GM21786 (cell line): ENCODE measurements at regions not wholly inside any gene's neighbourhood (a gene's known extent, or its start where the extent isn't known, plus 50 kb on each side); places are given as distances from the start of the nearest gene placed in this dataset.

Experiments used
- ATAC-seq: cut with Tn5 transposase; IDR thresholded peaks from one replicate; pipeline ENCODE4 v1.9.1; 2021; ENCODE audit not compliant: unreplicated experiment

DNA sequence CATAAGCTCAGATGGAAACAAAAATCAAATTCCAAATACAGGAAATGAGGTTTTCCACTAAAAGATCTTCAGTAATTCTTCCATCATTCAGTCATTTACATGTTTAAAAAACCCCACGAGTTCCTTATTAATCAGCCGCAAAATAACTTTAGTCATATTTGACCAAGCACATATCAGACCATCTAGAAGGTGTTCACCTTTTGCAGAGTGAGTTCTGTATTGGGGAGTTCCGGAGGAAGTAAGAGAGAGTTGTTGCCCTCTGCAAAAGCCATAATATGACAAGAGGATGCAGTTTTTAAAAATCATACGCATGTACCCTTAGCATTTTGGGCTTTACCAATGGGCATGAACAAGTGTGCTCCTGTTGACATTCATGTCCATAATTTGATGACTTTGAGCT lies 61.6 kb downstream of the CCR1 start:
- no peak for ATAC-seq

- no peak for ATAC-seq
Observed at GRCh38 chr3:46146021-46146420, 62.1 kb downstream of the CCR1 start.

DNA sequence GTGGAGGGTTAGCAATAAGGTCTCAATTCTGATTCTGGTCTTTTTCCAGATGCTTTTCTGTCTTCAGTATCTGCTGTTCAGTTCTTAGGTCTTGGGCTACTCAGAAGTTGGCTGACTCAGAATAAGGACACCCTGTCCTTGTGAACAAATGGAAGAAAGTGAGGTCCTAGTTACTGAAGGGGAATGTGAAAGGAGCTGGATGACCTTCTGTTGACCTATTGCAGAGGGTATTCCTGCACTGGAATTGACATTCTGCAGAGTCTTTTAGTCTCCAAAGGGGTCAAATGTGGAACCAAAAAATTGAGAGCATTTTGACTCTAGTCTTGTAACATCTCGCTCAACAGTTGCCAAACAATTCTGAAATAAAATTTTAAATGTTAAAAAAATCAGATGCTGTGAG lies 63.0 kb downstream of the CCR1 start:
- no peak for ATAC-seq

- ATAC-seq: no peak
Observed at GRCh38 chr3:46143951-46144473, 64.1 kb downstream of the CCR1 start.

DNA sequence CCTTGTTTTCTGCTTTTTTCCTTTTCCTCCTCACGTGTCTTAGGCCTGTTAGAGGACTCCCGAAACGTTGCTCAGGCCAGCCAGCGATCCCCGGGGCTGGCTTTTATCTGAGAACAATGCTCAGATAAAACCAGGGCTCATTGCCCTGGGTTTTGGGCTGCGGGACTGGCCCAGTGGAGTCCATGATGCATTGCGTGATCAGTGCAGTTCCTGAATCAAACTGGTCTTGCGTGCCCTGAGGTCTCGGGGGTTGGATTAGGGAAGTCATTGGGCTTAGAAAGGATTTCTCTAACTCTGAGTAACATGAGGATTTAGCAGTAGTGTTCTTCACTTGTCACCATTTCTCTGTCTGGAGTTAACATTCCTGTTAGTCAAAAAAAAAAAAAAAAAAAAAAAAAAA lies 66.3 kb downstream of the CCR1 start:
- ATAC-seq: no peak

DNA sequence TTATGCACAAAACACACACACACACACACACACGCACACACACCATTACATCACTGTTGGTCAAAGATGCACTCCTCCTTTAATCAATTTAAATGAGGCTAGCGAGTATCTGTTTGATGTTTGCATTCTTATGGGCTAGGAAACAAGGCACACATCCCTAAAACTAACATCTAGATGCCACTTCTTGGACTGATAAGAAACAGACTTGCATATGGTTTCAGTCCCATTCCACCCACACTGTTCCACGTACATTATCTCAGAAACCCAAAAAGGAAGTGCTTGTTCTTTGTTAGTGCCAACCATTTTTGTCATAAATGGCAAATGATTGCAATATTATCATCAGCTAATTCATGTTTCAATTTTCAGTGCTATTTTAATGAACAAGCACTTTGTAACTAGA lies 69.5 kb downstream of the CCR1 start:
- ATAC-seq: no peak

DNA sequence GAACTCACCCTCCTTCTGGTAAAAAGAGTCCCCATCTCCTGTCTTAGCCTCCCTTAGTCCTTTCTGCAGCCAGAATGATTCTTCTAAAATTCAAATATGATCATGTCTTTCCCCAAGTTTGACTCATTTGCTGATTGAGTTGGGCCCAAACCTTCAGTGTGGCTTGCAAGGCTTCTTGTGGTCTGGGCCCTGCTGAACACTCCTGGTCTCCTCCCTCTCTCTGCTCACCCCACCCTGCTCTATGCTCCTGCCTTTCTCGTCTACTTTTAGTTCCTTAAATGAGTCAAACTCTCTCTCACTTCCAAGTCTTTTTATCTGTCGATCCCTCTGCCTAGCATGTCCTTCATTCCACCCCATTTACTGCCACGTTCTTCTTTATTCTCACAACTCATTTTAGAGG lies 72.6 kb downstream of the CCR1 start:
- no peak for ATAC-seq

GRCh38 chr3:46133285-46133684 lies 74.8 kb downstream of the CCR1 start:
- no peak for ATAC-seq

- no peak for ATAC-seq
Observed at GRCh38 chr3:46132565-46132964, 75.5 kb downstream of the CCR1 start.

GRCh38 chr3:46131884-46132450 lies 76.1 kb downstream of the CCR1 start:
- ATAC-seq: no peak

GRCh38 chr3:46130631-46131310 lies 77.3 kb downstream of the CCR1 start:
- no peak for ATAC-seq

DNA sequence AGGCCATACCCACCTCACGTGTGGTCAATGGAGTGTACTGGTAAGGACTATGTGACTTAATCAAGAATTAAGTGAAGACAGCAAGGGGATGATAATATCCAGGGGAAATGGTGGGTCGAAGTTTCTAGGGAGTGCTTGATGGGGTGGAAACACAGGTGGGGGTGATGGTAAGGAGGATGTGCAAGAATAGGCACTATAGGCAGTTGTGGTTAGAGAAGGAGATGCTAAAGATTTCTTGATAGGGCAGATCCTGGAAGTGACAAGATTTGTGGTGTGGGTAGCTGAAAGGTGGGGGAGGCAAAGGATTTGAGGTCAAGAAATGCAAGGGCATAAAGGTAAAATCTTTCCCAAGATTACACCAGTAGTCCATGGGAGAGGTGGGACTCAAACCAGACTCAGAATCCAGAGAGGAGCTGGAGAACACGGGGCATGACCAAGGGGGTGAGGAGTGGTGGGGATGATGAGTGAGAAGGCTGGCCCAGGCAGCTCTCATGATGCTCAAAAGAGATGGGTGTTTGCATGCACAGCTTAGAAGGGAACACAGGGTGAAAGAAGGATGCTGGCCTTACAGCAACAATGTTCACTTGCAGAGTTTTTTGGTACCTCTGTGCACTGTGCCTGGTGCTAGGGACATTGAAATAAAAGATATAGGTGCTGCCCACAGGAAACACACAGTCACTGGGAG lies 78.4 kb downstream of the CCR1 start:
- ATAC-seq: no peak

- no peak for ATAC-seq
Observed at GRCh38 chr3:46127503-46127902, 80.6 kb downstream of the CCR1 start.

DNA sequence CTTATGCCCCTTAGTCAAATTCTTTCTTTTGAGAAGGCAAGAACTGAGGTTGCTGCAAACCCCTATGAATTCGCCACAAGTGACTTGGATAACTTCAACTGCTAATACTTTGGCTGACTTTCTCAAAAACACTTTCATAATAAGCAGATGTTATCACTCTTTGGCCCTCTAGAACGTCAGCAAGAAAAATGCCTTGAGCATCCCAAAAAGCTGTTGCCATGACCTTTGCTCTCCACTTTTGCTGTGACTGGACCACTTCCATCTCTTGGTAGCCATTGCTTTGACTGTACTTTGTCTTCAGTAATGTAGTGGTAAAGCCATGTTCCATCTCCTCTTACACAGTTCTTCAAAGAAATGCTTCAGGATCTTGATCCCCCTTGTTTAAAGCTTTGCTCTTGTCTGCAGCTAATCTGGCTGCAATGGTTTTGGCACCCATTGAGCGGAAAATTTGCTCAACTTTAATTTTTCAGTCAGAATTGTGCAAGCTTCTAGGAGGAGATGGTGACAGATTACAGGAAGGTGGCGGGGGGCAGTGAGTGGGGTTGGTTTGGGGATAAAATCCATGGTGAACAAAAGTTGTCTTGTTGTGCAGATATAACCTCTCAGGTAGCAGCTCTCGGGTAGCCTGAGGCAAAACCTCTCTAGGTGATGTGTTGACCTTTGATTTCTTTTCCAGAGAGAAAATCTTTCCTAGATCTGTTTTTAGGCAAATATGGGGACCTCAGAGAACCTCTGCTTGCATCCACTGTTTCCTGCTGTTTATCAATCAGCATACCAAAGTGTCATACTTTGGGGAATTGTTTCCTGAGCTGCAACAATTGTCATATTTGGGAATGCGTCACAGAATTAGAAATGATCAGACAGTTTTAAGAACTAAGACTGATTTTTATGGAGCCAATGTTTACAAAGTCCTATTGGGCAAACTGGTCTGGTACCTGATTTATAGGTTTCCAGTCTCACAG lies 83.6 kb downstream of the CCR1 start:
- ATAC-seq: no peak

- ATAC-seq: no peak
Observed at GRCh38 chr3:46123646-46124045, 84.5 kb downstream of the CCR1 start.

DNA sequence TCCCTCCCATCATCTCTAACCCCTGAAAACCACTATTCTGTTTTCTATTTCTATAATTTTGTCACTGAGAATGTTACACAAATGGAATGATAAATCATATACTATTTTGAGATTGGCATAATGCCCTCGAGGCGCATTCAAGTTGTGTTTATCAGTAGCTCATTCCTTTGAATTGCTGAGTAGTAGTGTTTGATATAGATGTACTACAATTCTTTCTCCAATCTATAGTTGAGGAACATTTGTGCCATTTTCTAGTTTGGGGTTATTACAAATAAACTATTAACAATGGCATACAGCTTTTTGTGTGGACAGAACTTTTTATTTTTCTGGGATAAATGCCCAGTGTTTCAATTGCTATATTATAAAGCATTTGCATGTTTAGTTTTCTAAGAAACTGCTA lies 86.0 kb downstream of the CCR1 start:
- ATAC-seq: no peak

DNA sequence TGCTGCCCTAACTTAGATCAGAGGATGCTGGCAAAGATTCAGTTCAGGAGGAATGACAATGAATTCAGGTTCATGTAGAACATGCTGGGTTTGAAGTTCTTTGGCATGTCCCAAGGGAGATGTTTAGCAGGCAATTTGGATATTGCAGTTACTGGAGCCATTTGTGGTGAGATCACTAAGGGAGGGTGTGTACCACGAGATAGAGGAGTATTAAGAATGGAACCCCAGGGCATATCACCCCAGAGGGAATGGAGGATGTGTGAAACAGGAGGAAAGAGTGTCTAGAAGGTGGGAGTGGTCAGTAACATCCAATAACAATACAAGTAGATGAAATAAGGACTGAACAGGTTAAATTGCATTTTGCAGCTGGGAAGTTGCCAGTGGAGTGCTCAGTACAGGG lies 87.1 kb downstream of the CCR1 start:
- ATAC-seq: no peak

- ATAC-seq: no peak
Observed at GRCh38 chr3:46119709-46120498, 88.2 kb downstream of the CCR1 start.

DNA sequence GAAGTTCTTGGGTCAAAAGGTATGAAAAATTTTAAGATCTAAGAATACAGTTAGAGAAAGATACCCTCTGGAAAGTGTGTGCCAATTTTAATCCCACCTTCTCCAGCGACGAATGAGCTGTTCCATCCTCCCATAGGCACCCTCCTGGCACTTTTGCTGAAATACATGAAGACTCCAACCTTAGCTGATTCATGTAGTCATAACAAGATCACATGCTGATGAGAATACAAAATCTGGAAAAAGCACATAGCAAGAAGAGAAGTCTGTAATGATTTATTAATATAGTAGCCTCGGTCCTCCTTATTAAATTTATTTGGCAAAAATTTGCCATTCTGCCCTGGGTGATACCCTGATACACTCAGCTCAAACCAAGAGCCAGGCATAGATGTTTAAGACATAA lies 88.9 kb downstream of the CCR1 start:
- no peak for ATAC-seq

GRCh38 chr3:46116996-46117395 lies 89.7 kb upstream of the XCR1 start:
- ATAC-seq: no peak
